MM.1S (cell line): ENCODE measurements at regions not wholly inside any gene's neighbourhood (a gene's known extent, or its start where the extent isn't known, plus 50 kb on each side); places are given as distances from the start of the nearest gene placed in this dataset.

Experiments
- EZH2 ChIP-seq: fragments of 300-600 bp; sonication (generic); optimal IDR thresholded peaks from 2 replicates; pipeline ENCODE3; 2017; ENCODE audit warnings: low read depth, mild to moderate bottlenecking, antibody characterized with exemption, low read length, mixed read lengths
- EZH2phosphoT487 ChIP-seq: fragments of 300-600 bp; sonication (generic); IDR thresholded peaks from 2 replicates; pipeline ENCODE4 v1.6.1; 2018; ENCODE audit warnings: antibody characterized with exemption, low read length
- TF ChIP-seq, protein P1 (sequence below): fragments of 300-600 bp; sonication (generic); IDR thresholded peaks from 2 replicates; pipeline ENCODE4 v1.5.1; 2016; ENCODE audit warnings: antibody characterized with exemption, low read length, mixed read lengths

DNA sequence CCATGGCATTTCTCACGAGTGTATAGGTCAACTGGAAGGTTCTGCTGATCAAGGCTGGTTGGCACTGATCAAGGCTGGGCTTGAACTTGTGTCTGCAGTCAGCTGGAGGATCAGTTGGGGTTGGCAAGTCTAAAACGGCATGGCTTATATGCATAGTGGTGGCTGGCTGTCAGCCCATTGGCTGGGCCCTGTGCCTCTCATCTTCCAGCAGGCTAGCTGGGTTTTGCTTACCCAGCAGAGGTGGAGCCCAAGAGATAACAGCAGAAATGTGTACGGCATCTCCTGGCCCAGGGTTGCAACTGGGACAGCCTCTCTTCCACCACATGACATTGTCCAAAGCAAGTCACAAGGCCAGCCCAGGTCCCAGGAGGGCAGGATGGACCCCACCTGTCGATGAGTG is 158.2 kb downstream of the BMP7 start:
- TF ChIP-seq, protein P1, sequence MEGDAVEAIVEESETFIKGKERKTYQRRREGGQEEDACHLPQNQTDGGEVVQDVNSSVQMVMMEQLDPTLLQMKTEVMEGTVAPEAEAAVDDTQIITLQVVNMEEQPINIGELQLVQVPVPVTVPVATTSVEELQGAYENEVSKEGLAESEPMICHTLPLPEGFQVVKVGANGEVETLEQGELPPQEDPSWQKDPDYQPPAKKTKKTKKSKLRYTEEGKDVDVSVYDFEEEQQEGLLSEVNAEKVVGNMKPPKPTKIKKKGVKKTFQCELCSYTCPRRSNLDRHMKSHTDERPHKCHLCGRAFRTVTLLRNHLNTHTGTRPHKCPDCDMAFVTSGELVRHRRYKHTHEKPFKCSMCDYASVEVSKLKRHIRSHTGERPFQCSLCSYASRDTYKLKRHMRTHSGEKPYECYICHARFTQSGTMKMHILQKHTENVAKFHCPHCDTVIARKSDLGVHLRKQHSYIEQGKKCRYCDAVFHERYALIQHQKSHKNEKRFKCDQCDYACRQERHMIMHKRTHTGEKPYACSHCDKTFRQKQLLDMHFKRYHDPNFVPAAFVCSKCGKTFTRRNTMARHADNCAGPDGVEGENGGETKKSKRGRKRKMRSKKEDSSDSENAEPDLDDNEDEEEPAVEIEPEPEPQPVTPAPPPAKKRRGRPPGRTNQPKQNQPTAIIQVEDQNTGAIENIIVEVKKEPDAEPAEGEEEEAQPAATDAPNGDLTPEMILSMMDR = no peak
- TF ChIP-seq EZH2 (no peak), EZH2phosphoT487 (no peak)
